GM12878 (cell line): ENCODE measurements at regions not wholly inside any gene's neighbourhood (a gene's known extent, or its start where the extent isn't known, plus 50 kb on each side); places are given as distances from the start of the nearest gene placed in this dataset.

ENCODE experiments used
- ATAC-seq: fragments of 200-7000 bp; cut with Tn5 transposase; 3 replicates; pipeline ENCODE4 v1.9.1; 2020; ENCODE audit warnings: mild to moderate bottlenecking, moderate library complexity
- BruUV-seq: library from RNA; stranded (reverse); fragments of 400-500 nt; replicated peaks from 2 replicates; lab custom pipeline; 2021; lab: Mats Ljungman, UMichigan
- CTCF ChIA-PET: fragments of 300-600 bp; sonication (Branson Sonifier 250); formaldehyde crosslinking; extraction: SDS; loops from one replicate; lab custom pipeline; 2021; ENCODE audit warnings: inconsistent platforms; lab: Yijun Ruan, JAX
- POLR2A ChIA-PET: fragments of 350-600 bp; formaldehyde crosslinking; extraction: SDS; loops from one replicate; lab custom pipeline; 2021; ENCODE audit warnings: inconsistent platforms; lab: Charles Lee
- RAD21 ChIA-PET: fragments of 300-600 bp; sonication (Branson Sonifier 250); formaldehyde crosslinking; loops from one replicate; lab custom pipeline; 2023; ENCODE audit warnings: antibody characterized with exemption; ENCODE audit not compliant: unreplicated experiment; lab: Charles Lee
- SMC1A ChIA-PET: fragments of 300-600 bp; sonication (Branson Sonifier 250); formaldehyde crosslinking; loops from one replicate; lab custom pipeline; 2023; ENCODE audit not compliant: unreplicated experiment, uncharacterized antibody; lab: Charles Lee
- DNase-seq: peaks from one replicate; pipeline ENCODE4 v3.0.0-alpha.2; 2011; ENCODE audit warnings: low read depth, low spot score
- FAIRE-seq: peaks from 3 replicates; lab custom pipeline; 2011; peaks lifted over from hg19 to GRCh38; lab: Jason Lieb, UNC
- H2AFZ ChIP-seq: 2 replicates; pipeline ENCODE4 v1.6.0; 2011; ENCODE audit warnings: low read depth, low read length, control low read depth; ENCODE audit not compliant: control insufficient read depth
- H3K27ac ChIP-seq: 2 replicates; pipeline ENCODE4 v1.5.1; 2011; ENCODE audit warnings: control low read depth; ENCODE audit not compliant: control insufficient read depth, insufficient read depth
- H3K27me3 ChIP-seq, 2 experiments: replicated peaks in 1 of 2; 2 replicates each; pipeline versions ENCODE4 v1.6.0 to v1.6.1; 2011; ENCODE audit warnings: low read length in 1 of 2; ENCODE audit not compliant: control insufficient read depth in 2 of 2, insufficient read depth in 2 of 2
- H3K36me3 ChIP-seq, 2 experiments: 2 replicates each; pipeline ENCODE4 v1.5.1; 2011; ENCODE audit warnings: low read length in 1 of 2; ENCODE audit not compliant: control insufficient read depth in 2 of 2, insufficient read depth in 2 of 2
- H3K4me1 ChIP-seq: 2 replicates; pipeline ENCODE4 v1.6.1; 2011; ENCODE audit warnings: mild to moderate bottlenecking, low read length, moderate library complexity, mixed read lengths; ENCODE audit not compliant: control insufficient read depth, insufficient read depth
- H3K4me2 ChIP-seq: 2 replicates; pipeline ENCODE4 v1.6.0; 2011; ENCODE audit warnings: control low read depth; ENCODE audit not compliant: control insufficient read depth, insufficient read depth
- H3K4me3 ChIP-seq: fragments of 200-600 bp; sonication (generic); 2 replicates; pipeline ENCODE4 v1.5.1; 2016
- H3K79me2 ChIP-seq: 2 replicates; pipeline ENCODE4 v1.6.0; 2011; ENCODE audit warnings: low read length; ENCODE audit not compliant: control insufficient read depth, insufficient read depth
- H3K9ac ChIP-seq: 2 replicates; pipeline ENCODE4 v1.8.0; 2011; ENCODE audit warnings: low read length, control low read depth, mixed read lengths; ENCODE audit not compliant: control insufficient read depth, insufficient read depth
- H3K9me3 ChIP-seq: replicated peaks from 3 replicates; pipeline ENCODE4 v1.5.1; 2011; ENCODE audit warnings: mild to moderate bottlenecking, low read length; ENCODE audit not compliant: control insufficient read depth, insufficient read depth
- H4K20me1 ChIP-seq: 2 replicates; pipeline ENCODE4 v1.6.0; 2011; ENCODE audit not compliant: control insufficient read depth, insufficient read depth
- DPF2 ChIP-seq: fragments of 450-650 bp; IDR thresholded peaks from 2 replicates; pipeline ENCODE4 v1.6.1; 2017; ENCODE audit warnings: mild to moderate bottlenecking
- E2F4 ChIP-seq: IDR thresholded peaks from 2 replicates; pipeline ENCODE4 v1.6.1; 2012; ENCODE audit warnings: low read depth, low read length, improper control_type of control experiment
- ESRRA ChIP-seq: IDR thresholded peaks from 2 replicates; pipeline ENCODE4 v1.6.1; 2012; ENCODE audit warnings: mild to moderate bottlenecking, low read length, improper control_type of control experiment
- MYC ChIP-seq: IDR thresholded peaks from 2 replicates; pipeline ENCODE4 v1.6.1; 2011; ENCODE audit warnings: mild to moderate bottlenecking, low read length, moderate library complexity, inconsistent platforms; ENCODE audit not compliant: insufficient read depth, insufficient replicate concordance, insufficient read length, severe bottlenecking
- NR2C2 ChIP-seq: IDR thresholded peaks from 2 replicates; pipeline ENCODE4 v1.6.1; 2011; ENCODE audit warnings: borderline replicate concordance, low read depth; ENCODE audit not compliant: control insufficient read depth, insufficient read length
- NRF1 ChIP-seq: conservative IDR thresholded peaks from 2 replicates; pipeline ENCODE4 v1.6.1; 2011; ENCODE audit warnings: mild to moderate bottlenecking, low read depth, low read length, improper control_type of control experiment
- PBX3 ChIP-seq: IDR thresholded peaks from 2 replicates; pipeline ENCODE4 v1.6.1; 2011; ENCODE audit warnings: mild to moderate bottlenecking, low read depth, low read length, moderate library complexity; ENCODE audit not compliant: insufficient replicate concordance
- PRDM15 ChIP-seq: fragments of 450-650 bp; formaldehyde crosslinking; IDR thresholded peaks from 2 replicates; pipeline ENCODE4 v1.4.0; 2020; ENCODE audit warnings: mild to moderate bottlenecking, moderate library complexity
- SUPT20H ChIP-seq: IDR thresholded peaks from 2 replicates; pipeline ENCODE4 v1.6.1; 2011; ENCODE audit warnings: low read depth, mild to moderate bottlenecking, low read length, moderate library complexity, borderline replicate concordance; ENCODE audit not compliant: control insufficient read depth
- WGBS: methylation state at CpG from one replicate; pipeline ENCODE4 v1.1.6; 2016; ENCODE audit warnings: low lambda C conversion rate; ENCODE audit not compliant: insufficient replicate concordance, insufficient coverage; ENCODE audit errors: missing lambda C conversion rate; 5-methylcytosine and 5-hydroxymethylcytosine counted together
- in situ Hi-C: fragments of 300-500 bp; cut with MboI; formaldehyde crosslinking; loops from 9 replicates; pipeline ENCODE4 v1.14.3; 2018; ENCODE audit warnings: mixed read lengths
- intact Hi-C: fragments of 100-400 bp; cut with micrococcal nuclease; formaldehyde crosslinking; loops from one replicate; pipeline ENCODE4 v1.14.2; 2022; ENCODE audit not compliant: unreplicated experiment

GRCh38 chr9:13013991-13014883, 239.4 kb downstream of the LURAP1L start:
- Histone ChIP-seq H4K20me1 (no peaks in the 10 kb centered on the region), H3K4me1 (no peaks in the 10 kb centered on the region), H3K9me3 (no peaks in the 10 kb centered on the region), H3K4me2 (no peak overlapping the region), H3K4me3 (no peak overlapping the region), H2AFZ (no peak overlapping the region), H3K27me3 (no peaks in the 10 kb centered on the region), H3K79me2 (no peaks in the 10 kb centered on the region), H3K27ac (no peak overlapping the region), H3K36me3 (no peaks in the 10 kb centered on the region), H3K9ac (no peak overlapping the region)
- no peak for ATAC-seq
- POLR2A ChIA-PET, result no interaction called here
- SMC1A ChIA-PET, result interaction anchor here (0.7 to 1.4 kb wide), 2 partner anchors 8 to 10 kb away, joined by 3 to 5 read pairs; no protein-coding TSS in a partner anchor
- 5% methylated on average over 2 of the region's 2 CpGs for WGBS
- intact Hi-C loops, result no loop called here
- FAIRE-seq, result no peak
- no TSS peak for BruUV-seq
- RAD21 ChIA-PET, result no interaction called here
- in situ Hi-C loops, result no loop called here
- DNase-seq, result no peak
- CTCF ChIA-PET, result no interaction called here
- TF ChIP-seq NRF1 (no peak), MYC (no peak), DPF2 (no peak), E2F4 (no peak), NR2C2 (no peak), SUPT20H (no peak), PRDM15 (CRISPR knock-in tag) (no peak), PBX3 (no peak), ESRRA (no peak)
